CD1c-positive myeloid dendritic cell (primary cell): ENCODE measurements at regions not wholly inside any gene's neighbourhood (a gene's known extent, or its start where the extent isn't known, plus 50 kb on each side); places are given as distances from the start of the nearest gene placed in this dataset.

Experiments used
- DNase-seq: peaks from one replicate; pipeline ENCODE4 v3.0.0-alpha.2; 2016; ENCODE audit errors: extremely low spot score

GRCh38 chr6:108751851-108752732 is 96.1 kb upstream of the ARMC2 start:
- DNase-seq: no peak

- DNase-seq: no peak
Measured at GRCh38 chr6:108752733-108753590, 95.3 kb upstream of the ARMC2 start.

- no peak for DNase-seq
Measured at GRCh38 chr6:108755257-108756240, 92.7 kb upstream of the ARMC2 start.

GRCh38 chr6:108757357-108757756 is 90.9 kb upstream of the ARMC2 start:
- DNase-seq: no peak

- no peak for DNase-seq
Measured at GRCh38 chr6:108758884-108759283, 89.3 kb upstream of the ARMC2 start.

- DNase-seq: peak; percentile 61
Measured at GRCh38 chr6:108760126-108761050, 87.8 kb upstream of the ARMC2 start.

- peak; percentile 56 for DNase-seq
Measured at GRCh38 chr6:108762394-108762793, 85.8 kb upstream of the ARMC2 start.

GRCh38 chr6:108763931-108764579 is 84.2 kb upstream of the ARMC2 start:
- DNase-seq: no peak

GRCh38 chr6:108764580-108764950 is 83.7 kb upstream of the ARMC2 start:
- no peak for DNase-seq

GRCh38 chr6:108765495-108765894 is 82.7 kb upstream of the ARMC2 start:
- DNase-seq: no peak

- DNase-seq: no peak
Measured at GRCh38 chr6:108766419-108766818, 81.8 kb upstream of the ARMC2 start.

- no peak for DNase-seq
Measured at GRCh38 chr6:108766886-108767285, 81.3 kb upstream of the ARMC2 start.

- no peak for DNase-seq
Measured at GRCh38 chr6:108767418-108768165, 80.6 kb upstream of the ARMC2 start.

GRCh38 chr6:108768166-108768555 is 80.1 kb upstream of the ARMC2 start:
- DNase-seq: no peak

GRCh38 chr6:108768792-108769524 is 79.3 kb upstream of the ARMC2 start:
- DNase-seq: no peak

GRCh38 chr6:108771421-108771820 is 76.8 kb upstream of the ARMC2 start:
- DNase-seq: no peak

GRCh38 chr6:108774555-108774954 is 73.7 kb upstream of the ARMC2 start:
- no peak for DNase-seq

- no peak for DNase-seq
Measured at GRCh38 chr6:108777536-108777935, 70.7 kb upstream of the ARMC2 start.
